ENCODE measurements at regions not wholly inside any gene's neighbourhood (a gene's known extent, or its start where the extent isn't known, plus 50 kb on each side); places are given as distances from the start of the nearest gene placed in this dataset.

GRCh38 chr2:128469203-128469602, 150.5 kb upstream of the HS6ST1 start:
- TF ChIP-seq CTCF (IDR thresholded peaks at IDR 0.05): peak; percentile 23
- intact Hi-C loops (cut with DNase I): no loop called here
- Histone ChIP-seq H3K36me3 (no peaks in the 10 kb centered on the region), H3K9me3 (peaks cover 6% of the 10 kb centered on the region), H3K27ac (no peak overlapping the region), H3K4me3 (no peak overlapping the region), H3K27me3 (no peaks in the 10 kb centered on the region), H3K4me1 (peaks cover 12% of the 10 kb centered on the region)
- no peak for ATAC-seq
- no peak for DNase-seq

- Histone ChIP-seq H3K36me3 (no peaks in the 10 kb centered on the region), H3K27ac (no peak overlapping the region)
- intact Hi-C loops (cut with DNase I): no loop called here
Measured at GRCh38 chr2:128469875-128470274, 151.2 kb upstream of the HS6ST1 start.

GRCh38 chr2:128472789-128473174, 154.1 kb upstream of the HS6ST1 start:
- Histone ChIP-seq H3K9me3 (peaks cover 6% of the 10 kb centered on the region), H3K36me3 (no peaks in the 10 kb centered on the region), H3K27me3 (no peaks in the 10 kb centered on the region), H3K4me1 (peaks cover 12% of the 10 kb centered on the region), H3K27ac (peak overlapping the region; percentile 68), H3K4me3 (peak overlapping the region; percentile 31)
- TF ChIP-seq CTCF (IDR thresholded peaks at IDR 0.05): no peak
- no peak for DNase-seq
- intact Hi-C loops (cut with DNase I): no loop called here
- peak; percentile 49 for ATAC-seq

More at GRCh38 chr2:128469875-128470274, 151.2 kb upstream of the HS6ST1 start:
- TF ChIP-seq CTCF (IDR thresholded peaks at IDR 0.05): no peak
- no peaks in the 10 kb centered on the region for H3K27me3 ChIP-seq
- ATAC-seq: no peak
- H3K4me1 ChIP-seq: peaks cover 12% of the 10 kb centered on the region
- H3K9me3 ChIP-seq: peaks cover 6% of the 10 kb centered on the region
- no peak overlapping the region for H3K4me3 ChIP-seq
- DNase-seq: peak; percentile 30

GRCh38 chr2:128473175-128474035, 154.7 kb upstream of the HS6ST1 start:
- Histone ChIP-seq H3K4me1 (peaks cover 12% of the 10 kb centered on the region), H3K27me3 (no peaks in the 10 kb centered on the region), H3K4me3 (peak overlapping the region; percentile 31), H3K9me3 (peaks cover 6% of the 10 kb centered on the region), H3K36me3 (no peaks in the 10 kb centered on the region), H3K27ac (peak overlapping the region; percentile 68)
- intact Hi-C loops (cut with DNase I): no loop called here
- ATAC-seq (peak; percentile 71), DNase-seq (peak; percentile 65)
- no peak for TF ChIP-seq CTCF (IDR thresholded peaks at IDR 0.05)

- peak; percentile 52 for DNase-seq
- intact Hi-C loops (cut with DNase I): no loop called here
- H3K4me3 ChIP-seq: no peak overlapping the region
- H3K9me3 ChIP-seq: peaks cover 6% of the 10 kb centered on the region
- no peak for ATAC-seq
- H3K4me1 ChIP-seq: peaks cover 12% of the 10 kb centered on the region
- H3K36me3 ChIP-seq: no peaks in the 10 kb centered on the region
- TF ChIP-seq CTCF (IDR thresholded peaks at IDR 0.05): no peak
- no peaks in the 10 kb centered on the region for H3K27me3 ChIP-seq
- H3K27ac ChIP-seq: no peak overlapping the region
Measured at GRCh38 chr2:128474036-128474955, 155.6 kb upstream of the HS6ST1 start.
